ENCODE measurements at regions not wholly inside any gene's neighbourhood (a gene's known extent, or its start where the extent isn't known, plus 50 kb on each side); places are given as distances from the start of the nearest gene placed in this dataset.
"Not testable (repeated sequence)": the region's sequence is repeated elsewhere in the genome, so short reads cannot be mapped to it uniquely, and the experiment has no call there.

DNA sequence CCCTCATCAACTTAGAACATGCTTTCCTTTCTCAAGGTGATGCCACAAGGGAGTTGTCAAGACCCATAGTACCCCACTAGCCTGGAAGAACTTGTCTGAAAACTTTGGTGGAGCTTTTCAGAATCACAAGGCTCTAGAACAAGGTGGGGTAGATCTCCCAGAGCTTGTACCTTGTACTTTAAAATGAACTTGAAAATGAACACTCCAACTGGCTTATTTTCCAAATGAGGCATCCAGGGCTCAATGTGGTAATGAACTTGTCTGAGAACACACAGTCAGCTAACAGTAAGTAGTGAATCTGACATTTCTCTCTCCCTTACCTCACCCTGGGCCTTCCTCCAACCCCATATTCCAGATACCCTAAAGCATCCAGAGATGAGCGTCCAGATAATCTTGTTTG lies 81.8 kb upstream of the THBS1 start:
- DNase-seq, result no peak

GRCh38 chr15:39499681-39500080 lies 81.2 kb upstream of the THBS1 start:
- DNase-seq, result no peak

- DNase-seq, result no peak
Measured at GRCh38 chr15:39501366-39502081, 79.4 kb upstream of the THBS1 start.

- DNase-seq, result no peak
Measured at GRCh38 chr15:39502082-39502447, 78.8 kb upstream of the THBS1 start.

GRCh38 chr15:39502611-39503195 lies 78.2 kb upstream of the THBS1 start:
- no peak for DNase-seq

- DNase-seq, result no peak
Measured at GRCh38 chr15:39503526-39503925, 77.4 kb upstream of the THBS1 start.

DNA sequence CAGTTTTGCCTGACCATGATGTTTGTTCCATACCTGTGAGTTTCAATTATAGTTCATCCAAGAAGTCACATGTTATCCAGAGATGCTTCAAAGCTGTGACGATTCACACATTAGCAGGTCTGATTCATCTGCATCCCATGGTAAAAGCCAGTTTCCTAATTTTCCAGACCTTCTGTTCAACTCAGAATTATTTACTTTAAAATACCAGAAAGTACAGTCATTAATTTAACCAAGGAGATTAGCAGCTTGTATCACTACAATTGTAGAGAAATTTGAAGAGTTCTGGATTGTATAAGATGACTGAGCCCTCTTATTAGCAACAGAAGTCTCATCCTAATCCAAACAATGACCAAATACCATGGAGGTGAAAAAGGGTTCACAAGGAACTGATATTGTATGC lies 76.1 kb upstream of the THBS1 start:
- DNase-seq, result no peak

GRCh38 chr15:39506146-39506545 lies 74.7 kb upstream of the THBS1 start:
- no peak for DNase-seq

DNA sequence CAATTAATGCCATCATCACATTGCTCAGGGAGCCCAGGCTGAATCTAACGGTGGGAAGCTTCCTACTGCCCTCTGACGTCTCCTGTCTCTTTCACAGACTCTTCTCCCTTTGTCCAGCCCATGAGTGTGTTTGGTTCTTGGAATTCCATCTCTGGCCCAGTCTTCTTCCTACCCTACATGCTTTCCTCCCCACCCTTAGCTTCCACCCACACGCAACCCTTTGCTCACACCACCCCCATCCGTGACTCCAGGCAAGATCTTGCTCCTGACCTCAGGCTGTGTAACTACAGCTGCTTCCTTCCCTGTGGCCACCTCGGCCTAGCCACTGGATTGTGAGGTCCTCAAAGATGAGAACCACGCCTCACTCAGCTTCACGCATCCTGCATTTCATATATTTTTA lies 72.3 kb upstream of the THBS1 start:
- DNase-seq, result no peak

- no peak for DNase-seq
Measured at GRCh38 chr15:39510001-39510701, 70.7 kb upstream of the THBS1 start.

GRCh38 chr15:39511000-39511915 lies 69.6 kb upstream of the THBS1 start:
- peak; percentile 55 for DNase-seq

DNA sequence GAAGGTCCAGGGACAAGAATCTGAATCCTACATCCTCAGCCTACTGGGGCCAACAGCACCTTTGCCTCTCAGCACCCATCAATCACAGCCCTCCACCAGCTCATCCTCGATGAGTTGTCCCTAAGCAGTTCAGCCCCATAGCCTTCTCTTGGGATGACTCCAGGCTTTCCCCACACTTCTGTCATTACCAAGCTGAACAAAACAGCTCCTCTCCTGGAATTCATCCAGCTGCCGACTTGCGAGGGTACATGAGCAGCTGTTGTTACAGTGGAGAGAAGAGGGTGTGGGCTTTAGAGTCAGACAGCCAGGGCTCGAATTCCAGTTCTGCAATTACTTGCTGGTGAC lies 69.0 kb upstream of the THBS1 start:
- DNase-seq, result no peak

DNA sequence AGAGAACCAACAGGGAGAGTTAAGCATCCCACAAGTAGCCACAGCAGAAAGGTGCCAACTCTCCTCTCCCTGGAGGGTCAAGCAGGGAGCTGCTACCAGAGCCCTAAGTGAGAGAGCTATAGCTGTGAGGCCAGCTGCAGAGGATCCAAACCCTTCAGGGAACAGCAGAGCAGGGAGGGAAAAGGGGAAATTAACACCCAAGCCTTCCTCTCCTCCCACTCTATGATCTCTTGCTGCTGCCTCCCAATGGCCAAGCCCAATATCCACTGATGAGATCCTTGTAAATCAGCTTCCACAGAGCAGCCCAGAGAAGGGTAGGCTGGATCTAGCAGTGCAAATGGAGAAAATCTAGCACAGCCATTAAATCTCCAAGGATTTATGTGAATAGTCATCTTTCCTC lies 68.2 kb upstream of the THBS1 start:
- DNase-seq, result no peak

- DNase-seq, result no peak
Measured at GRCh38 chr15:39513936-39514335, 66.9 kb upstream of the THBS1 start.

- no peak for DNase-seq
Measured at GRCh38 chr15:39514933-39515332, 65.9 kb upstream of the THBS1 start.

DNA sequence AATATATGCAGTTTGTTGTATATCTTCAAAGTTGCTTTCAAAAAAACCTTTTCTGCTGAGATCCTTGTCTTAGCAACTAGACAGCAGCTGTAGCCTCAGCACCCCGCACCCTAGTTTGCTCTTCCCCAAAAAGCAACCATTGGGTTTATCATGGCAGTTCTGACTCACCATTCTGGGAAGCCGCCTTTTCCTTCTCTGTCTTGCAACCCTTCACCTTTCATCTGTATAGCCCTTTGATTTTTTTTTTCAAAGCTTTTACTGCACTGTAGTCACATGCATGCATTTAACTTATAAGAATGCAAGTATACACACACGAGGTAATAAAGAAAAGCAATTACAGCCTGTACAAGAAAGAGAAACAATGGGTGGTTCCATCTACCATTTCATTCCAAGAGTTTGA lies 65.1 kb upstream of the THBS1 start:
- DNase-seq, result no peak

- DNase-seq, result no peak
Measured at GRCh38 chr15:39517122-39517855, 63.6 kb upstream of the THBS1 start.

DNA sequence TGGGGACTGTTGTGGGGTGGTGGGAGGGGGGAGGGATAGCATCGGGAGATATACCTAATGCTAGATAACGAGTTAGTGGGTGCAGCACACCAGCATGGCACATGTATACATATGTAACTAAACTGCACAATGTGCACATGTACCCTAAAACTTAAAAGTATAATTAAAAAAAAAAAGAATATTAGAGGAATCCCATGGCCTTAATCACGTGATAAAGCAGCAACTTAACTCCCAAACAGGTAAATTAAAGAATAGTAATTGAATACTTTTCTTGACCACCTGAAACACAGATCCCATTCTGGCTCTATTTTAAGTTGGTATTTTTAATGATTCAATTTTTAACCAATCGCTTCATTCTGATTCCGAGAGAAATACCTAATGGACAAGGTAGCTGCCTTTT lies 56.9 kb upstream of the THBS1 start:
- not testable (repeated sequence) for DNase-seq

DNA sequence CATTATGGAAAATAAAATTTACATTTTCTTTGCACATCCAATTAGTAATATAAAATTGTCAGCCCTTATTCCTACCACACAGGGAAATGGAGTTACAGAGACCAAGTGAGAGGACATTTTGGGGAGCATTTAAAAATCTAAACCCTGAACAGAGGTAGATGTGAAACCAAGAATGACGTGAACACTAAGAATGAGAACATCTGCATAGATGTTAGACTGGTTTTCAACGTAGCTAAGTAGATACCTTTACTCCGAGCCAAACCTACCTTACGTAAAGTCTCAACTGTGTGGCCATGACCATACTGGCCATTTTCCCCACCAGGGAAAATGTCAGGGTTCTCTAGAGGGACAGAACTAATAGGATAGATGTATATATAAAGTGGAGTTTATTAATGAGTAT lies 51.4 kb upstream of the THBS1 start:
- no peak for DNase-seq

GRCh38 chr15:39530480-39531342 lies 50.2 kb upstream of the THBS1 start:
- DNase-seq, result no peak

Measured in T1000 (cell line).